ENCODE measurements at regions not wholly inside any gene's neighbourhood (a gene's known extent, or its start where the extent isn't known, plus 50 kb on each side); places are given as distances from the start of the nearest gene placed in this dataset.

- no peak overlapping the region for H3K27ac ChIP-seq
- no peaks in the 10 kb centered on the region for H3K36me3 ChIP-seq
- H3K27me3 ChIP-seq, result no peaks in the 10 kb centered on the region
- intact Hi-C loops (cut with DNase I), result no loop called here
- no peak for DNase-seq
- no peak for ATAC-seq
- no peaks in the 10 kb centered on the region for H3K9me3 ChIP-seq
- TF ChIP-seq CTCF (IDR thresholded peaks at IDR 0.05), result no peak
- H3K4me1 ChIP-seq, result peaks cover 17 to 24% of the 10 kb centered on the region in 2 donors
- H3K4me3 ChIP-seq, result no peak overlapping the region
Observed at GRCh38 chr18:45253056-45253565, 362.2 kb upstream of the SLC14A2 start.

GRCh38 chr18:45253973-45254708 lies 361.1 kb upstream of the SLC14A2 start:
- Histone ChIP-seq H3K27ac (peak overlapping the region in 1 of 2 donors; percentile 55), H3K27me3 (no peaks in the 10 kb centered on the region), H3K4me3 (no peak overlapping the region), H3K36me3 (no peaks in the 10 kb centered on the region), H3K4me1 (peaks cover 14 to 17% of the 10 kb centered on the region in 2 donors), H3K9me3 (no peaks in the 10 kb centered on the region)
- no peak for TF ChIP-seq CTCF (IDR thresholded peaks at IDR 0.05)
- ATAC-seq (no peak), DNase-seq (no peak)
- intact Hi-C loops (cut with DNase I), result no loop called here

- Histone ChIP-seq H3K27ac (peak overlapping the region in 1 of 2 donors; percentile 55), H3K4me1 (peaks cover 8 to 17% of the 10 kb centered on the region in 2 donors), H3K27me3 (no peaks in the 10 kb centered on the region), H3K36me3 (no peaks in the 10 kb centered on the region), H3K4me3 (no peak overlapping the region), H3K9me3 (no peaks in the 10 kb centered on the region)
- intact Hi-C loops (cut with DNase I), result no loop called here
- TF ChIP-seq CTCF (IDR thresholded peaks at IDR 0.05), result no peak
- DNase-seq (peak in 2 of 4 donors; percentile 39 to 68), ATAC-seq (peak; percentile 53)
Observed at GRCh38 chr18:45254709-45255082, 360.6 kb upstream of the SLC14A2 start.

- no peaks in the 10 kb centered on the region for H3K36me3 ChIP-seq
- ATAC-seq (peak; percentile 76), DNase-seq (peak in 2 of 4 donors; percentile 59 to 70)
- TF ChIP-seq CTCF (IDR thresholded peaks at IDR 0.05), result no peak
- intact Hi-C loops (cut with DNase I), result no loop called here
- no peaks in the 10 kb centered on the region for H3K27me3 ChIP-seq
- H3K4me3 ChIP-seq, result no peak overlapping the region
- peaks cover 3 to 17% of the 10 kb centered on the region in 2 donors for H3K4me1 ChIP-seq
- no peaks in the 10 kb centered on the region for H3K9me3 ChIP-seq
- H3K27ac ChIP-seq, result peak overlapping the region in 1 of 2 donors; percentile 55
Observed at GRCh38 chr18:45255197-45255890, 359.9 kb upstream of the SLC14A2 start.

- H3K27ac ChIP-seq, result no peak overlapping the region
- no peak for ATAC-seq
- H3K9me3 ChIP-seq, result no peaks in the 10 kb centered on the region
- TF ChIP-seq CTCF (IDR thresholded peaks at IDR 0.05), result no peak
- H3K4me1 ChIP-seq, result peaks cover 0 to 7% of the 10 kb centered on the region in 2 donors
- no peaks in the 10 kb centered on the region for H3K27me3 ChIP-seq
- no peak overlapping the region for H3K4me3 ChIP-seq
- H3K36me3 ChIP-seq, result no peaks in the 10 kb centered on the region
- intact Hi-C loops (cut with DNase I), result no loop called here
- no peak for DNase-seq
Observed at GRCh38 chr18:45260125-45260524, 355.2 kb upstream of the SLC14A2 start.
